ENCODE measurements at regions not wholly inside any gene's neighbourhood (a gene's known extent, or its start where the extent isn't known, plus 50 kb on each side); places are given as distances from the start of the nearest gene placed in this dataset.

- ChIA-PET POLR2A (no interaction called here), CTCF (no interaction called here)
- BruUV-seq (replicated peaks): no TSS peak
- DNase-seq: no peak
- Histone ChIP-seq H3K36me3 (ENCODE audit: control insufficient read depth, insufficient read depth, low read length) (no peaks in the 10 kb centered on the region), H3K9me3 (no peaks in the 10 kb centered on the region), H3K4me3 (ENCODE audit: low read depth, low read length) (no peak overlapping the region), H3K27me3 (replicated peaks; ENCODE audit: control insufficient read depth, insufficient read depth, low read length) (no peaks in the 10 kb centered on the region), H3K4me1 (no peaks in the 10 kb centered on the region)
- intact Hi-C loops (cut with micrococcal nuclease; ENCODE audit: unreplicated experiment): no loop called here
- Mint-ChIP-seq H3K4me3 (ENCODE audit: unreplicated experiment) (no peak overlapping the region), H3K36me3 (ENCODE audit: insufficient read depth, unreplicated experiment) (no peaks in the 10 kb centered on the region), H3K9me3 (ENCODE audit: unreplicated experiment) (no peaks in the 10 kb centered on the region), H3K4me1 (ENCODE audit: low read depth, unreplicated experiment) (no peaks in the 10 kb centered on the region), H3K27ac (ENCODE audit: unreplicated experiment) (no peak overlapping the region), H3K27me3 (ENCODE audit: insufficient read depth, unreplicated experiment) (peaks cover 6% of the 10 kb centered on the region)
- TF ChIP-seq CTCF (IDR thresholded peaks at IDR 0.05; ENCODE audit: insufficient read depth in 1 of 2, low read depth in 1 of 2, low read length in 1 of 2, severe bottlenecking in 1 of 2, unreplicated experiment in 1 of 2): no peak
Measured at GRCh38 chr11:29750392-29750791, 266.4 kb downstream of the KCNA4 start.

GRCh38 chr11:29734287-29734686 is 282.5 kb downstream of the KCNA4 start:
- Mint-ChIP-seq H3K4me1 (ENCODE audit: low read depth, unreplicated experiment) (no peaks in the 10 kb centered on the region), H3K36me3 (ENCODE audit: insufficient read depth, unreplicated experiment) (no peaks in the 10 kb centered on the region), H3K9me3 (ENCODE audit: unreplicated experiment) (peaks cover 10% of the 10 kb centered on the region), H3K27ac (ENCODE audit: unreplicated experiment) (no peak overlapping the region), H3K4me3 (ENCODE audit: unreplicated experiment) (no peak overlapping the region), H3K27me3 (ENCODE audit: insufficient read depth, unreplicated experiment) (peaks cover 3% of the 10 kb centered on the region)
- no peaks in the 10 kb centered on the region for H3K36me3 ChIP-seq (ENCODE audit: control insufficient read depth, insufficient read depth, low read length)
- no peak overlapping the region for H3K4me3 ChIP-seq (ENCODE audit: low read depth, low read length)
- POLR2A ChIA-PET: no interaction called here
- no peak for DNase-seq
- H3K4me1 ChIP-seq: no peaks in the 10 kb centered on the region
- no peak for TF ChIP-seq CTCF (IDR thresholded peaks at IDR 0.05; ENCODE audit: insufficient read depth in 1 of 2, low read depth in 1 of 2, low read length in 1 of 2, severe bottlenecking in 1 of 2, unreplicated experiment in 1 of 2)
- no TSS peak for BruUV-seq (replicated peaks)
- CTCF ChIA-PET: no interaction called here
- intact Hi-C loops (cut with micrococcal nuclease; ENCODE audit: unreplicated experiment): no loop called here
- H3K27me3 ChIP-seq (replicated peaks; ENCODE audit: control insufficient read depth, insufficient read depth, low read length): no peaks in the 10 kb centered on the region
- no peaks in the 10 kb centered on the region for H3K9me3 ChIP-seq

GRCh38 chr11:29713831-29714320 is 303.0 kb downstream of the KCNA4 start:
- Mint-ChIP-seq H3K27ac (ENCODE audit: unreplicated experiment) (no peak overlapping the region), H3K4me1 (ENCODE audit: low read depth, unreplicated experiment) (no peaks in the 10 kb centered on the region), H3K4me3 (ENCODE audit: unreplicated experiment) (no peak overlapping the region), H3K27me3 (ENCODE audit: insufficient read depth, unreplicated experiment) (no peaks in the 10 kb centered on the region), H3K36me3 (ENCODE audit: insufficient read depth, unreplicated experiment) (no peaks in the 10 kb centered on the region), H3K9me3 (ENCODE audit: unreplicated experiment) (no peaks in the 10 kb centered on the region)
- BruUV-seq (replicated peaks): no TSS peak
- Histone ChIP-seq H3K36me3 (ENCODE audit: control insufficient read depth, insufficient read depth, low read length) (no peaks in the 10 kb centered on the region), H3K4me1 (no peaks in the 10 kb centered on the region), H3K4me3 (ENCODE audit: low read depth, low read length) (no peak overlapping the region), H3K9me3 (no peaks in the 10 kb centered on the region), H3K27me3 (replicated peaks; ENCODE audit: control insufficient read depth, insufficient read depth, low read length) (no peaks in the 10 kb centered on the region)
- ChIA-PET CTCF (no interaction called here), POLR2A (no interaction called here)
- no peak for TF ChIP-seq CTCF (IDR thresholded peaks at IDR 0.05; ENCODE audit: insufficient read depth in 1 of 2, low read depth in 1 of 2, low read length in 1 of 2, severe bottlenecking in 1 of 2, unreplicated experiment in 1 of 2)
- DNase-seq: no peak
- intact Hi-C loops (cut with micrococcal nuclease; ENCODE audit: unreplicated experiment): no loop called here

All from Caco-2 (cell line).